SIG-M5 treated with dmso at 0.1 percent for 504 hours (cell line): ENCODE measurements at regions not wholly inside any gene's neighbourhood (a gene's known extent, or its start where the extent isn't known, plus 50 kb on each side); places are given as distances from the start of the nearest gene placed in this dataset.
"Not testable (repeated sequence)": the region's sequence is repeated elsewhere in the genome, so short reads cannot be mapped to it uniquely, and the experiment has no call there.

Source experiments
- DNase-seq: peaks from one replicate; lab custom pipeline; 2025; ENCODE audit not compliant: unreplicated experiment; lab: John Stamatoyannopoulos, UW

DNA sequence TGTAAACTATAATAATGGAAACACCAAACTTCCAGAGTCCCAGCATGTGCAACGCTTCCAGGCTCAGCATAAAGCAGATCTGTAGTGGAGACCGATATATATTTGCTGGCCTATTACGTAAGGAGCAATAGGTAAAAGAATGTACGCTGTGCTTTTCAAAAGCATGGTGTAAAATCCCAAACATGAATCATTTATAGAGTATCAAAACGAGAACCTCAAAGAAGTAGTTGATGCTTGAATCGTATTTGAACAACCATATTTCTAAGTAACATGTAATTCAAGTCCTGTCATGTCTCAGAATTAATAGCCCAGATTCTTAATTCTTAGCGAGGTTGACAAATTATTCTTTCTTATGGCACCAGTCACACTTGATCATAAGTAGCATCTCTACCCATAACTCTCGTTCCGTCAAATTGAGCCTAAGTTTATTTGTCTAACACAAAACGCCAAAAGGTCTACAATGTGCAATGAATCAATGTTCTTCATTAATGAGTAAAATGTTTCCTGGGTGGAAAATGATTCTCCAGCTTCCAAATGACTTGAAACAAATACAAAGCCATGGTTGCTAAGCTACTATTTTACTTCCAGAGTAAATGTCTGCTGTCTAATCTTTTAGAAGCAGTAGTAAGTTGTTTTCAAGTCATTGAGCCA is 811.5 kb upstream of the FRG1 start:
- no peak for DNase-seq

GRCh38 chr4:189131118-189131517 is 809.6 kb upstream of the FRG1 start:
- DNase-seq, result no peak

GRCh38 chr4:189136462-189136861 is 804.2 kb upstream of the FRG1 start:
- no peak for DNase-seq

- no peak for DNase-seq
Measured at GRCh38 chr4:189143263-189143952, 797.3 kb upstream of the FRG1 start.

GRCh38 chr4:189147005-189147929 is 793.4 kb upstream of the FRG1 start:
- DNase-seq, result no peak

DNA sequence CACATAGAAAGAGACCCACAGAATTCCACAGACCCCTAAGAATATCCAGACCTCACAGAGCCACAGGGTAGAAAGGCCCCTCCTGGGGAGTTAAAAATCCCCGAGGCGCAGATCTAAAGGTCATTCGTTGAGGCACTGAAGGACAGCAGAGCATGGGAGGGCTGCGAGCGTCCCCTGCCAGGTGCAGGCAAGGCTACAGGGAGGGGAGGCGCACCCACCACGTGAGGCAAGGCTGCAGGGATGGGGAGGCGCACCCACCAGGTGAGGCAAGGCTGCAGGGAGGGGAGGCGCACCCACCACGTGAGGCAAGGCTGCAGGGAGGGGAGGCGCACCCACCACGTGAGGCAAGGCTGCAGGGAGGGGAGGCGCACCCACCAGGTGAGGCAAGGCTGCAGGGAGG is 785.6 kb upstream of the FRG1 start:
- not testable (repeated sequence) for DNase-seq

- DNase-seq, result no peak
Measured at GRCh38 chr4:189162073-189162789, 778.4 kb upstream of the FRG1 start.

GRCh38 chr4:189162888-189163287 is 777.8 kb upstream of the FRG1 start:
- DNase-seq, result no peak

DNA sequence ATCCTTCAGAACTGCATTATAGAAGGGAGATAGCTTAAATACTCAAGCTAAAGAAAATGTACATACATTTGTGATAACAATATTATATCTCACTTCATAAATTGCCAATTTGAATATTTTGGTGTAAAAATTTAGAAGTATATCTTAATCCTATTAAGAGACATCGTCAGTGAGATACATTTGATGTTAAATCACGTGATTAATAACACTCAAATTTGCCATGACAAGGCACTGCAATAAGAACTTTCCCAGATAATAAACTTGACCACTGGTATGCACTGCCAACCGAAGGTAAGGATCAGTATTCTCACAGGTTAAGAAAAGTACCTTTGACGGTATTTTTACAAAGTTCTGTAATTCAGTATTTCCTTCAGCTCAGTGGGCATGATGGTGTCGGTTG is 764.7 kb upstream of the FRG1 start:
- DNase-seq, result no peak

GRCh38 chr4:189177130-189177529 is 763.5 kb upstream of the FRG1 start:
- no peak for DNase-seq

GRCh38 chr4:189178125-189178746 is 762.4 kb upstream of the FRG1 start:
- DNase-seq, result no peak

DNA sequence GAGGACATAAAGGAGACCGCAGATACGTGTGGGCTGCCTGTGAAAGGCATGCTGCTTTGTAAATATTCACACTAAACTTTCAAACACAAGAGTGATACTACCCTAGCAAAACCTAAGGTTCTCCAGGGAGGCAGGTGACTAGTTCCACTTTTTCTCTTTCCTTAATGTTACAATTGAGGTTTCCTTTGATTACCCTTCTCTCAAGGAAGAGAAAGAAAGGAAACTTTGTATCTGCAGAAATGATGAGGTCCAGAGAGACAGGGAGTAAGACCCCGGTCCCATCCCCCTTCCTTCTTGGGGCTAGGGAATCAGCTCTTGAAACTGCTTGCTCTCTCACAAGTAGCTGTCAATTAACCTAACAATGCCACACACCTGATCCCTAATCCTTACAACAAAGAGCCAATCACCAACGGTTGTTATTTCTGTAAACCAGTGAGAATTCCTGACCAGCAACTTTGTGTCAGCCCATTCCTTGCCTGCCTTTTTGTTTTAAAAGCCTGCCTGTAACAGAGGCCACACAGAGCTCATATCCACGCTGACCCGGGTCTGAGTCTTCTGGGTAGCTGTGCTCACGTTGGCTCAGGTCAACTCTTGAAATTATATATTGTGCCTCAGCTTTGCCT is 754.8 kb upstream of the FRG1 start:
- DNase-seq, result no peak

- DNase-seq, result no peak
Measured at GRCh38 chr4:189187531-189188052, 753.1 kb upstream of the FRG1 start.

- no peak for DNase-seq
Measured at GRCh38 chr4:189198624-189199023, 742.0 kb upstream of the FRG1 start.

DNA sequence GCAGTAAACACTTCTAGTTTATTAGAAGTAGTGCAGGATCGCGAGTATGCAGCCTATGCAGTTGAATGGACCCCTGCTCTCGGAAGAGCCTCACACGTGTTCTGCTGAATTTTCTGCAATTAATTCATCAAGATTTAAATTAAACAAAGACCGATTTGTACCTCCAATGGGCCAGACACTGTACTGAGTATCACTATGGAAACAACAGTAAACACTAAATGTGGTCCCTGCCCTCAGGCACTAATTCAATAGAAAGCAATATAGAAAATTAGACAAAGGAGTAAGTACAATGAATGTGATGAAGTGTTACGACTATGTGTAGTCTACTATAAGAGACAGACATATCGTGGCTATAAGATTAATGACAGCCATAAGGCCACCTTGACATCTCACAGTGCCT is 740.3 kb upstream of the FRG1 start:
- no peak for DNase-seq

DNA sequence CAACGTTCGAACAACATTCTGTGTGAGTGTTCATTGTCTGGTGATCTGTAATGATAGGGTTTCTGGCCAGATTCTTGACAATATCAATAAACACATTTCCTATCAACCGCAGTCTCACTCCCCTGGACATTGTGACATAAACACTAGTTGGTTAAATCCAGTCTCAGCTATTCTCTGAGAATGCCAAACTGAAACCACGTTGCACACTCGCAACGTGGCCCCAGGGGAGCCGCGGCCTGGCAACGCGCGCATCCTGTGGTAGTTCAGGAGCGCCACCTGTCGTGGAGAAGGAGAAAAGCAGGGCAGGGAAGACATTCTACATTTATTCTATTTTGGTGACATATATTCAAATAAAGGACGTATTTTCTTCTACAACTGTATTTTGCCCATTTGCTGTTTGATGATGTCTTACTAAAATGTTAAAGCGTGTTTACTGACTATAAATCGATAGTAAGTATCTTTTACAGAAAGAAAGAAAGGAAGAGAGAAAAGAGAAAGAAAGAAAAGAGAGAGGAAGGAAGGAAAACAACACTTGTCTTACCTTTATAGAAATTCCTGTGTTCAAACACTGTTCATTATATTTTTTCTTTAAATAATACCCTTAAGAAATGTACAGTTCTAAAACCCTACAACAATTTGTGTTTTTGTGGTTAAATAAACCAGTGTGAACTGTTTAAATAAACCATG is 738.3 kb upstream of the FRG1 start:
- DNase-seq, result peak; percentile 49

DNA sequence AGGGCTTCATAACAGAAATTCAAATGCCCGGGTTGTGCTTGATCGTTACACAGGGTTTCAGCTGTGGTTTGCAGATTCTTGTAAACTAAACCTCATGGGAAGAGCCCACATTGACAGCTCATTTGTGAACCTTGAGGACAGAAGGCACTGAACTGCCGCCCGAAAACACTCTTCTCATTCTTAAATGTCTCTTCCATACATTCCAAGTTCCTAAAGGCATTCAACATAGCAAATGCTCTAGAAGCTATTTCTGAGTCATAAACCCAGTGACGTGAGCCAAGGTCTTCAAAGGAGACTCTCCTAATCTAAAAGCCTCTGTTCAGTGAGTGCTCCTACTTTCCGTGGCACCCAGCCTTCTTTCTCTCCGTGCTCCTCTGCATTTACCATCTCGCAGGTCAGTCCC is 737.8 kb upstream of the FRG1 start:
- no peak for DNase-seq

DNA sequence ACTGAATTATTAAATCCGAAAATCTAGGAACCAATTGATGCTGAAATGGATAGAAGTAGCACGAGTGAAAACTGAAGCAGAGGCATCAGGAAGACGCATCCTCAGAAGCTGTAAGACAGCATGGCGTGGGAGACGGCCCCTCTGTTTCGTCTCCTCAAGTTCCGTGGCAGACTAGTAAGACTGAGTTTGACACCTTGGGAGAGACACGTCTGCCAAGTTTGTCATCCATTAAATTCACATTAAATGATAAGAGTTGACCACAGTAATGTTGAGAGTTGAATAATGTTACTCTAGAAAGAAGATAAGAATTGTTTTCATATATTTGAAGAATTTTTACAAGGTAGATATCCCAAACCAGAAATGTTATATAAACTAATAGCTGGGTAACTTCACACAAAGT is 736.1 kb upstream of the FRG1 start:
- no peak for DNase-seq

DNA sequence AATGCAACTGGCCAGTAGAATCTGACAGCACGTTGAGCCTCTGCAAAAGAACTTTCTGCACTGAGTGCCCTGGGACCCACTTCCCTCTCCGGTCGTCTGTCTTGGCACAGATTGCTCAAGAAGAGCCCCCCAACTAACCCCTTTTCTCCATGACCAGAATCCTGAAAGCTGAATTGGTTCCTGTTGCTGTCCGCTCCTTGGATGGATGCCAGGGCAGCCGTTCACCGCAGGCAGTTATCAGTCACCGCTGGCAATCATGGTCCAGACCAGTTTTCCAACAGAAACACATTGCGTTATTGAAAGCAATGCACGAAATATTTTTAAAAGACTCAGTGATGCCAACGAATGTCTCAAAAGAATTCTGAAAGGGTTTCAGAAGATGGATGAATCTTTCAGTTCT is 733.7 kb upstream of the FRG1 start:
- no peak for DNase-seq

DNA sequence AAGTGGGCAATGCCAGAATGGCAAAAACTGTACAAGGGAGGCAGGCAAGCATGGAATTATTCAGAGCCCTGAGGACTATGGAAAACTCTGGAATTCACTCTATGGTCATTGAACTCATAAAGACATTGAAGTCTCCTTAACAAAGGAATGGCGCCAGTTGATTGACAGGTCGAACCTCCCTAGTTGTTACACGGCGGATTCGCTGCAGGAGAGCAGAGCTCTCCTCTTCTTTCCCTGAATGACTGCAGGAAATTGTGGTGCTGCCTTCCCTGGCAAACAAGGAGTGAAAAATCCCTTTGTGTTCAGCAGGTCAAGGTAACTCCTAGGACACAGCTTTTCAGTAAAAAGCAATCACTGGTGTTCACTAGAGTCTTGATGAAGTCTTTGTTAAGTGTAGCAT is 732.8 kb upstream of the FRG1 start:
- DNase-seq, result no peak
